GM21367 (cell line): ENCODE measurements at regions not wholly inside any gene's neighbourhood (a gene's known extent, or its start where the extent isn't known, plus 50 kb on each side); places are given as distances from the start of the nearest gene placed in this dataset.
"Not testable (repeated sequence)": the region's sequence is repeated elsewhere in the genome, so short reads cannot be mapped to it uniquely, and the experiment has no call there.

ENCODE experiments used
- ATAC-seq: cut with Tn5 transposase; IDR thresholded peaks from one replicate; pipeline ENCODE4 v1.9.1; 2021; ENCODE audit not compliant: unreplicated experiment

GRCh38 chr10:2893991-2894390 is 173.4 kb upstream of the PFKP start:
- ATAC-seq: no peak

DNA sequence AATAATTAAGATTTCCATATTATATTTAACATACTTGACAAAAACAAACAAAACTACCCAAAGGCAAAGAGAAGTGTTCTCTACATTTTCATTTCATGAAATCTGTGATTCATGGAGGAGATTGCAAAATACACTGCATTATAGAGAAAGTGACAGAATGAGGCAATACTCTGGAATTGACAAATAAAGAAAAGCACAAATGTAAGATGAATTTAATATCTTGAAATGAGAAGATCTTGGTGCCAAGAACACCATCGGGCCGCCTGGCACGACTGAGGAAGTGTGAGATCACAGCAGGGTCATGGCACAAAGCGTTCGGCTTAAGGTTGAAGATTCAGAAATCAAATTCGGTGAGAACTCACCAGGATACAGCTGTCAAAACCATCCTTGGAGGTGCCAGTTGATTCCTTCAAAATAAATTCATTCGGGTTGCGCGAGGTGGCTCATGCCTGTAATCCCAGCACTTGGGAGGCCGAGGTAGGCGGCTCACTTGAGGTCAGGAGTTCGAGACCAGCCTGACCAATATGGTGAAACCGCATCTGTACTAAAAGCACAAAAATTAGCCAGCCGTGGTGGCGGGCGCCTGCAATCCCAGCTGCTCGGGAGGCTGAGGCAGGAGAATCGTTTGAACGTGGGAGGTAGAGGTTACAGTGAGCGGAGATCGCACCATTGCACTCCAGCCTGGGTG is 174.0 kb upstream of the PFKP start:
- no peak for ATAC-seq

DNA sequence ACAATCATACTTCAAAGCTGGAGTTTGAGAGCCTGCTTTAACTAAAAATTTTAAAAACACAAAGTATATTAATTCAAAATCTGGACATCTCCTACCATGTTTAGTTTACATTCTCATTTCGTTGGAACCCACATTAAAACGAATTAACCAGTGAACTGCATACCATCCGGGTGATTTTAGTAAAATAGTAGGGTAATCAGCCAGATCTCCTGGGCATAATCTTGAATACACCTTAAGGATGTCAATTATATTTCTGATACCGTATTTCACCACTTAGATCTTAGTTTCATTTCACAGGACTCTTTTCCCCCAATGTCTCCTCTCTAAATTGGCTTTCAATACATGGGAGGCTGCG is 175.6 kb upstream of the PFKP start:
- no peak for ATAC-seq

GRCh38 chr10:2891073-2891769 is 176.1 kb upstream of the PFKP start:
- ATAC-seq: no peak

DNA sequence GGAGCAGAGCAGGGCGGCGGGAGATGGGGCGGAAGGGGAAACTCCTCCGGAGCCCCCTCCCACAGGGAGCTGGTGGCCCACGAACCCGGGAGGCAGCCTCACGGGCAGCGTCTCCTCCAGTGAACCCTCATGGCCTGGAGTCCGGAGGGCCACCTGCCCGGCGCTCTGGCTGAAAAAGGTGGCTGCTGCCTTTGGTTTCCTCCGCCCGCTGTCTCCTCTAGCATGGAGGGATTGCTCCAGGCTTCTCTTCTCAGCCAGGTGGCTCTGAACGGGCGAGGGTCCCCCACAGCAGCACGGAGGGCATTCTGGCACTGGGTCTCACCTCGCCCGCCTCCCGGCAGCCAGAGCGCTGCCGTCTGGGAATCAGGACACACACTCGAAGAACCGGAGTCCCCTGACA is 177.3 kb upstream of the PFKP start:
- no peak for ATAC-seq

DNA sequence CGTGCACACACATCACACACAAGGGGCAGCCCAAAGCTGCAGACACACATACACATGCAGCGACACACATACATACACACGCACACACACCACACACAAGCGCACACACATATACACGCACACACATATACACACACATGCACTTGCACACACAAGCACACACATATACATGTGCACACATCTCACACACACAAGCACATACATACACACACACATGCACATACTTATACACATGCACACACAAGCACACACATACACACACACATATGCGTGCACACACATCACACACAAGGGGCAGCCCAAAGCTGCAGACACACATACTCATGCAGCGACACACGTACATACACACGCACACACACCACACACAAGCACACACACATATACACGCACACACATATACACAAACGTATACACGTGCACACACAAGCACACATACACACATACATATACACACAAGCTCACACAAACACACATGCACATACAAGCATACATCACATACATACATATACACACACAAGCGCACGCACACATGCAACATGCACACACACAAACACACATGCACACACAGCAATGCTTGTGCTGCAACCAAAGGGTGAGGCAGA is 178.8 kb upstream of the PFKP start:
- ATAC-seq: no peak

DNA sequence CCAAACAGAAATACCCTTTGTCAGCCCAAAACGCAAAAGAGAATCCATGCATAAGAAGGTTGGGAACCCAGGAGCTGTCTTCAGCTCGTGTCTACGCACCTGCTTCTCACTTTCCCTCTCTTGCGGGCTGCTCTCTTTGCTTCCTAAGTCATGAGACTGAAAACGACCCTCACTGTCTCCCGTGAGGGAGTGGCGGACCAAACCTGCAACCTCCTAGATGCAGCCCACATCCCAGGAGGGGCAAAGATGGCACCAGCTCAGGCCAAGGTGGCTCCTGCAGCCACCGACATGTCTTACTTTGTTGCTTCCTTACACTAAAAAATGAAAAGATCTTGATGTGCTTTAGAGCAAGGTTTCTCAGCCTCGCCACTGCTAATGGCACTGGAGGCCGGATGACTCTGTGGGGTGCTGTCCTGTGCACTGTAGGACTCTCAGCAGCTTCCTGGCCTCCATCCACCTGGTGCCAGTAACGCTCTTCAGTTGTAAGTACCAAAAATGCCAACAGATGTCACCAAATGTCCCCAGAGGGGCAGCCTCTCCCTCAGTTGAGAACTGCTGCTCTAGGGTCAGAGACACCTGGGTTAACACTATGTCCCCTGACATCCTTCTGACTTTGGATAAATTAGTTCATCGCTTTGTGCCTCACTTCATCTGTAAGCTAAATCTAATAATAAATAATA is 179.8 kb upstream of the PFKP start:
- ATAC-seq: no peak

DNA sequence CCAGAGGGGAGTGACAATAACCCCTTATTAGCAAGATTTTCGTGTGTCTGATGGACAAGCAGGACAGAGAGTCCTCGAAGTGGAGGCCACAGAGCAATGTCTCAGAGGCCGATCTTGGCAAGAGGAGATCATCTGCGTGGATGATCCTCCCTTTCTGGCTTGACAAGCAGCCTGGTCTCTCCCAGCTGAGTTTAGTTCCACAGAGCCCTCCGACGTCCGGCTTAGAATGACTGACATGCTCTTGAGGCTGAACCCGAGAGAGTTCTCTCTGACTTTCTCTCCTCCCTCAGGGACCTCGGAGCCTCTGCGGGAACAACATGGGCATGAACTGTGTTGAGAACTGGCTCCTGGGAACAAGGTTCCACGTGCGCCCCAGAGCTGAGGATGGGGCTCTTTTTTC is 180.7 kb upstream of the PFKP start:
- ATAC-seq: no peak

DNA sequence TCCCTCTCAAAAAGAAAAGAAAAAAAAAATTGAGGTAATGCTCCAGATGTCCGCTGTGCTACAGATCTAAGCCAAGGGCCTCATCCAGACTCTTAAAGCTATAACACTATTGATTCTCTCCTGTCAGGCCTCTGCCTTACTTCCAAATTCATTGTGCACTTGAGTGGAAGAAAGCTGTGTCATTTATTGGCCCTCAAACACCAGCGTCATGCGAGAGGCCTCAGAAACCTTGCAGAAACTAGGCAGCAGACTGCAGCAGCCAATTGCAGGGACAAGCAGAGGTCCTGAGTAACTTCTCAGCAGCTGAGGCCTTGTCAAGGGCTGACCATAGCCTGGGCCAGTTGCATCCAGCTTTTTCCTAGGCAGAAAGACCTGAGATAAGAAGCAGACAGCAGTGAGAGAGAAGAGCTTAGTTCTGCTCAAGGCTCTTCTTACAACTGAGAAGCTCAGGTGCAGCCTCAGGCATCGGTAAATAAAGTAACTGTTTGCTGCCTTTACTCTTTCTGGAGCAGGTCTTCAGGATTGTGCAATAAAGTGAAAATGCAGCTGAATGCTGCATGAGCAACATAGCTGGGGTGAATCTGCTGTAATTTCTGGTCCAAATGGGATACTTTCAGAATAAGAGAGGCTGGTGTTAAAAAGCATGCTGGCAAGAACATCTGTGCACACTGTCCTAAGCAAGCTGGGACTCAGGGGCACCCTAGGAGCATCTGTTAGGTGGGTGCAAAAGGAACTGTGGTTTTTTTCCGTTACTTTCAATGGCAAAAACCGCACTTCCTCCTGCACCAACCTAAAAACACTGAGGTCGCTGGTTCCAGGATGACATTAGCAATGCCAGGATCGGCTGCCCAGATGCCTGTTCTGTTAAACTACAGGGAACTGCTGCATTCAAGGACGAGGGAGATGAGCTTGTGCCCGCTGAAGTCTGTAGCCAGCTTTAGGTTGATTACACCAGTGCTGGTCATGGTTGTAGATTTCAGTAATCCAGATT is 181.8 kb upstream of the PFKP start:
- no peak for ATAC-seq

GRCh38 chr10:2883983-2884540 is 183.3 kb upstream of the PFKP start:
- not testable (repeated sequence) for ATAC-seq

DNA sequence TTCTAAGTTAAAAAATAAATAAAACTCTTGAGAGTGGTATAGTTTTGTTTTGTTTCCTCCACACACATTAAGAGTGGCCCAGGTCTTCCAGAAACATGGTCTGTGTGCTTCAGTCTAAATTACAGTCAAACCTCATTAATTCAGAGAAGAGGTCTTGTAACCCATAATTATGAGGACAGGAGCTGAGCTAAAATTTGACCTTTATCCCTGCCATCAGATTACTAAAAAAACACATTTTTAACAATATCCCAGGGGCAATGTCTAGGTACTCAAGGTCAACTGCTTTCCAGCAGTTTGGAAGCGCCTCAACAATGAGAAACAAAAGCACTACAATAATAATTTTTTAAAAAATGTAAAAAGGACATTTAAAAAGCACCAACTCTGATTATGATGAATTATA is 184.1 kb upstream of the PFKP start:
- ATAC-seq: no peak

DNA sequence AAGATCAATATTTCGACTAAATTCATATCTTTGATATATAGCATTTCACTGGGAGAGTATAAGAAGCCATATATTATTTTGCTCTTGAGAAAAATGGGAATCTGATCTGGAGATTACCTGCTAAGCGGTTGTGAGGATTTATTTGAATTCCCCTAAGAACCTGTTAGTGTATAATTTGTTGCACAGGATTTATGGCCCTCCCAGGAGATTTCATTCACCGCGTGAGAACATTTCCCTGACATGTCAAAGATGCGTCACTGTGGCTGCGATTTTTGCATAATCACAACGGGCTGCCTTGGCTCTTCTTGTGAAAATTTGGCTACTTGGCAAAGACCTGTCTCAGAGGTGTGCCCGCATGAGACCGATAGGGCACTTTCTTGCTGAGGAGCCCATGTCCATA is 184.7 kb upstream of the PFKP start:
- no peak for ATAC-seq

DNA sequence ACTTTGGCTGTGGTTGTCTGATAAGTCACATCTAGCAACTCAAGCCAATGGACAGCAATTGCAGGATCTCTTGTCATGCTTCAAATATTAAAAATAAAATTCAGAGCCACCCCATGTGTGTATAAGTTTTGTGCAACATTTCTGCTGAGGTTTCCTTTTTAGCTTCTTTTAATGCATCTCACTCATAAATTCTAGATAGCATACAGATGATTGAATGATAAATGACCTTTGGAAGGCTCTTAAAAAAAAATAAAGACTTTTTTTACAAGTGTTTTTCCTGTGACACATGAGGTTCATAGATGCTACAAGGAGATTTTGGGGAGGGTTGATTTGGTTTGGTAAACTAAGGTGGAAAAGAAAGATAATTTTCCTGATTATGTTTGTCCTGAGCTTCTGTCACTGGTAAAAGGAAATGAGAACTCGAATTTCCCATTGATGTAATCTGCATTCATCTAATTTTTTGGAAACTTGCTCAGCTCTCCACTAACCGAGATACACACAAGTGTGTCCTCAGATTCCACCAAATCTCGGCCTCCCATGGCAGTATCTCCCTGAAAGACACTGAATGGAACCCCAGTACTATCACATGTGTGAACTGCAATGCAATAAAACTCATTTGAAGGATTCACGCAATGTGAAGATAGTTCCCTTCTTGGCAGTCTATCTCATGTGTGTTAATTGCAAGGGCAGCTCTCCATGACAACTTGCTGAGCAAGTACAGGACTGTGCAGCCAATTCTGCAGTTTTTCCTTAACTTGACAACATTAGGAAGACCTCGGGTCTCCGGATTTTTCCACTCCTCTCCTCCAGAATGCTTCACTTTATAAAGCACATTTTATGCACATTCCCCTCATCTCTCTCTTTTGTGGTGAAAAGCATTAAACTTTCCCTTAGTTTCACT is 185.4 kb upstream of the PFKP start:
- no peak for ATAC-seq

DNA sequence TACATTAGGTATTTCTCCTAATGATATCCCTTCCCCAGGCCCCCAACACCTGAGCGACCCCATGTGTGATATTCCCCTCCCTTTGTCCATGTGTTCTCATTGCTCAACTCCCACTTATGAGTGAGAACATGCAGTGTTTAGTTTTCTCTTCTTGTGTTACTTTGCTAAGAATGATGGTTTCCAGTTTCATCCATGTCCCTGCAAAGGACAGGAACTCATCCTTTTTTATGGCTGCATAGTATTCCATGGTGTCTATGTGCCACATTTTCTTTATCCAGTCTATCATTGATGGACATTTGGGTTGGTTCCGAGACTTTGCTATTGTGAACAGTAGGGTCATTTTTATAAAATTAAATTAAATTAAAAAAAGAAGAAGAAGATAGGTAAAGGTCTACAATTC is 187.3 kb upstream of the PFKP start:
- not testable (repeated sequence) for ATAC-seq

GRCh38 chr10:2878818-2879217 is 188.5 kb upstream of the PFKP start:
- no peak for ATAC-seq

DNA sequence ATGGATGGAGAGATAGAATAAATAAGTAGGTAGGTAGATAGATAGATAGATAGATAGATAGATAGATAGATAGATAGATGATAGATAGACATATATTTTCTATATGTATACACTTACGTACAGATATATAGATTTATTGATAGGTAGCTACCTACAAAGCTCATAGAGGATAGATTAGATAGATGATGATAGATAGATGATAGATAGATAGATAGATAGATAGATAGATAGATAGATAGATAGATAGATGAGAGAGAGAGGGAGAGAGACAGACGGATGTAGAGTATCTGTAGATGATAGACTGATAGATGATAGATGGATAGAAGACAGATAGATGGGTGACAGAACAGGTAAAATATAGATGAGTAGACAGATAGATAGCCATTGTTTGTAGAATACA is 191.3 kb upstream of the PFKP start:
- ATAC-seq: no peak

DNA sequence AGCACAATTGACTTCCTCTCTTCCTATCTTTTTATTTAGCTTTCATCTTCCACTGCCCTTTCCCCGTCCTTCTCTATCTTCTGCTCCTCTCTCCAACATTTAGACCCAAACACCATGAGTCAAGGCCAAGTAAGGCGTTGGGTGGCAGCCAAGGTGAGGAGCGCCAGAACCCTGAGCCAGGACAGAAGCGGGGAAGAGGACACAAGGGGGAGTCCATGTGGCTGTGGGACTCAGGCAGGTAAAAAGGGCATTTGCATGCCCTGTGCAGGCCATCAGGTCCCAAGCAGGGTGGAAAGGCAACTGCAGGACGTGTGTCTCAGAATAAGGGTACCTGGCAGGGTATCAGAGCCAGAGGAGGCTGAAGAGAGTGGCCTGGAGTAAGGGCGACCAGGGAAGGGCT is 192.4 kb upstream of the PFKP start:
- ATAC-seq: no peak

DNA sequence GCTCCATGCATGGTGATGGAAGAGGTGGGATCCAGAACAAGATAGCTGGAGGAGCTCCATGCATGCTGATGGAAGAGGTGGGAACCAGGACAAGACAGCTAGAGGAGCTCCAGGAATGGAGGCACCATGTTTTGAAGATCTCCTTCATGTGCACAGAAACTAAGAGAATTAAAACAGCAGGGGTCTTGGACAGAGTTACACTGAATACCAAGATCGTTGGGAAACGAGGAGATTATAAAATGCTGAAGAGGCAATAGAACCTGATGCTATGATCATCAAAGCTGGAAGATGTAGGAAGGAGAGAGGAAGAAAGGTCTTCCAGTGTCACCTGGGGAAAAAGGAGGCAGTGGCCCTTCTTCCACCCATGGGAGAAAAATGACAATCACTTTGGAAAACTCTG is 193.6 kb upstream of the PFKP start:
- ATAC-seq: no peak

DNA sequence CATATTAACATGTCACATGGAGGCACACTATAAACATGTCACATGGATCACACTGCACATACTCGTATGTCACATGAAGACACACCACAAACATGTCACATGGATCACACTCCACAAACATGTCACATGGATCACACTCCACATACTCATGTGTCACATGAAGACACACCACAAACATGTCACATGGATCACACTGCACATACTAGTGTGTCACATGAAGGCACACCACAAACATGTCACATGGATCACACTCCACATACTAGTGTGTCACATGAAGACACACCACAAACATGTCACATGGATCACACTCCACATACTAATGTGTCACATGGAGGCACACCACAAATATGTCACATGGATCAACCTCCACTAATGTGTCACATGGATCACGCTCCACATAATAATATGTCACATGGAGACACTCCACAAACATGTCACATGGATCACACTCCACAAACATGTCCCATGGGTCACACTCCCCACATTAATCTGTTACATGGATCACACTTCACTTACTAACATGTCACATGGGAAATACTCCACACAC is 195.6 kb upstream of the PFKP start:
- no peak for ATAC-seq
